22Rv1 (cell line): ENCODE measurements at regions not wholly inside any gene's neighbourhood (a gene's known extent, or its start where the extent isn't known, plus 50 kb on each side); places are given as distances from the start of the nearest gene placed in this dataset.

Experiments used
- H3K27ac ChIP-seq: fragments of 450-650 bp; 2 replicates; pipeline ENCODE4 v1.5.1; 2017
- ZFX ChIP-seq: fragments of 450-650 bp; IDR thresholded peaks from 2 replicates; pipeline ENCODE4 v1.6.1; 2017; ENCODE audit warnings: antibody characterized with exemption, borderline replicate concordance
- TF ChIP-seq, protein P1 (sequence below): fragments of 450-650 bp; IDR thresholded peaks from 2 replicates; pipeline ENCODE4 v1.5.1; 2017; ENCODE audit warnings: mild to moderate bottlenecking

DNA sequence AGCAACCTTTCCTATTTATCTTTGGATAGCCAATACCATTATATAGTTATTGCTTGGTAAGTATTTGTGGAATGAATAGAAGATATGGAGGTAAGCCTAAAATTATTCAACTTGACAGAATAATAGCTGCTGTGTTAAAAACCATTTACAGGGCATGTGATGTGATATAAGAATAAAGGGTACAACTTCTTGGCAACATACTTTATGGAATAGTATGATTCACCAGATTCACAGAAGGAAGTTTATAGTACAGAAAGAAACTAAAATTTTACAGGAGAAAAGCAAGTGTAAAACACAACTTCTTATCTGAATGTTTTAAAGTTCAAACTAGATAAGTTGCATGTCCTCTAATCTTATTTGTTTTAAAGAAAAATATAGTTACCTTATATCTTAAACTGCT, 186.4 kb upstream of the ZRANB2 start:
- no peak overlapping the region for H3K27ac ChIP-seq
- no peak for TF ChIP-seq ZFX
- TF ChIP-seq, protein P1, sequence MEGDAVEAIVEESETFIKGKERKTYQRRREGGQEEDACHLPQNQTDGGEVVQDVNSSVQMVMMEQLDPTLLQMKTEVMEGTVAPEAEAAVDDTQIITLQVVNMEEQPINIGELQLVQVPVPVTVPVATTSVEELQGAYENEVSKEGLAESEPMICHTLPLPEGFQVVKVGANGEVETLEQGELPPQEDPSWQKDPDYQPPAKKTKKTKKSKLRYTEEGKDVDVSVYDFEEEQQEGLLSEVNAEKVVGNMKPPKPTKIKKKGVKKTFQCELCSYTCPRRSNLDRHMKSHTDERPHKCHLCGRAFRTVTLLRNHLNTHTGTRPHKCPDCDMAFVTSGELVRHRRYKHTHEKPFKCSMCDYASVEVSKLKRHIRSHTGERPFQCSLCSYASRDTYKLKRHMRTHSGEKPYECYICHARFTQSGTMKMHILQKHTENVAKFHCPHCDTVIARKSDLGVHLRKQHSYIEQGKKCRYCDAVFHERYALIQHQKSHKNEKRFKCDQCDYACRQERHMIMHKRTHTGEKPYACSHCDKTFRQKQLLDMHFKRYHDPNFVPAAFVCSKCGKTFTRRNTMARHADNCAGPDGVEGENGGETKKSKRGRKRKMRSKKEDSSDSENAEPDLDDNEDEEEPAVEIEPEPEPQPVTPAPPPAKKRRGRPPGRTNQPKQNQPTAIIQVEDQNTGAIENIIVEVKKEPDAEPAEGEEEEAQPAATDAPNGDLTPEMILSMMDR = no peak

DNA sequence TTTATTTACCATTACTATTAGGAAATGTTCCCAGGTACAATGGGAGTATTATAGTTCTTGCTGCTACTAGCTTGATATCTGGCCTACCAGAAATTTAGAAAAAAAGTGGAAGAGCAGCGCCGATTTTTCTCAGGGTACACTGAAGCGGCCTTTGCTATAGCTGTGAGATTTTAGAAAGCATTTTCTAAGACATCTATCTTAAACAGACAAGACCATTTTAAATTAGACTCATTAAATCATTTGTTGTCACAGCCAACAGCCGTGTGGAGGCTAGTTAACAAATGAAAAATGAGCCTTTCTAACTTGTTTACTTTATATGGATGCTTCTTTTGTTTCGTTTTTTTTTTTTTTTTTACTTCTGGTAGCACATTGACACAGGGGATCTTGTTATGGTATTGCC, 183.2 kb upstream of the ZRANB2 start:
- no peak for TF ChIP-seq ZFX
- TF ChIP-seq, protein P1 = no peak
- H3K27ac ChIP-seq = no peak overlapping the region

DNA sequence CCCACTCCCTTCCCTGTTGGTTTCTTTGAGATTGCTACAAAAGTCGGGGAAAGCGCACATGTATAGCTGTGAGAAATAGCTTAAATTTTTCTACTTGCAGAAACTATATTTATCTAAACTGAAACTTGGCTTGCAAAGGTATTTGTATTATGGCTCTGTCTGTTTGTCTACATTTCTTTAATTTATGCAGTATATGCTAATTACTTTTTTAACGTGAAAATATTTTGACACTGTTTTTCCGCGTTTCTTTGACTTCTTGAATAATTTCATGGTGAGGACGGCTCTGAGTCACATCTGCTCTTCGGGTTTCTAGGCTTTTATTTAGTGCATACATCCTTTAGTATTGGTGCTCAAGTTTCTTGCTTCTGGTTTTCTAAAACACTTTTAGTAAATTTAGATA, 182.1 kb upstream of the ZRANB2 start:
- H3K27ac ChIP-seq = no peak overlapping the region

DNA sequence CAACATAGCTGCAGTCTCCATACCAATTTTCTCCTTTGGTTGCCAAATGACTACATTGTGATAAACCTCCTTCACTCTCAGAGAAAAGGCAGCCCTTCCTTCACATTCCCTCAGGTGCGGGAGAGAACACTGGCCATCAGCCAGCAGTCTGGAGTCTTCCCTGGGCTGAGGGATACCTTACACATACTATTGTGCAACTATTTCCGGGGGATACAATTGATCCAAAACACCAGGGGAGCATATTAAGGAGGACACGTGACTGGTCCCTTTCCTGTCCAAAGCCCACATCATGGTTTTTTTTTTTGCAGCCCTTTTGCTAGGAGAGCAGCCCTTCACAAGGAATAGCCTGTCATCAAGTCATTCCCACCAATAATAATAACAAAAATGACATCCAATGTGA, 172.1 kb upstream of the ZRANB2 start:
- TF ChIP-seq, protein P1 = no peak
- no peak for TF ChIP-seq ZFX
- H3K27ac ChIP-seq = no peak overlapping the region

More for the DNA sequence above, 182.1 kb upstream of the ZRANB2 start:
- TF ChIP-seq ZFX = no peak
- TF ChIP-seq, protein P1 = no peak

DNA sequence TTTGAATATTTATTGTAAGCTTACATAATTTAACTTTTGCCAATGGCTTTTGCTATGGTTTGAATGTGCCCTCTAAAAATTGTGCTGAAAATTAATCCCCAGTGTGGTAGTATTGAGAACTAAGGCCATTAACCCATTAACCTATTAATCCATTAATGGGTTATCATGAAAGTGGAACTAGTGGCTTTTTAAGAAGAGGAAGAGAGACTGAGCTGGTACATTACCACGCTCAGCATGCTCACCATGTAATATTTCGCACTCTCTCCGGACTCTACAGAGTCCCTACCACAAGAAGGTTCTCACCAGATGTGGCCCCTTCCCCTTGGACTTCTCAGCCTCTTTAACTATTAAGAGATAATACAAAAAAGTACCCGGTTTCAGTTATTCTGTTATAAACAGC, 164.4 kb upstream of the ZRANB2 start:
- H3K27ac ChIP-seq = no peak overlapping the region
- TF ChIP-seq ZFX = no peak
- TF ChIP-seq, protein P1 = no peak

DNA sequence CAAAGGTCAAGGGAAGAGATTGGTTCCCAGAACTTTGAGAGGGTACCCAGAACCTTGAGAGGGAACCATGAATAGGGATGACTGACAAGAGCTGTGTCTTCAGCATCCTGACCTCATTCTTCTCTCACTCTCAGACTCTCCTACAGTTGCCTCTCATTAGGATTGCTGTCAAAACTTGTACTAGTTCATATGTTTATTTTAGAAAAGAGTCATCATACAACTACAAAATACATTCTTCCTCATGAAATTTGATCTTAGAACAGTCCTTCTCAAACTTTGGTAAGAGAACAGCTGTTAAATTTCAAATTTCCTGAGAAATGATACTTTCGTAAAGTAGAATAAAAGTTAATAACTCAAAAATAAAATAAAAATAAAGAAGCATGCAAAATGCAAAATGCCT, 161.4 kb upstream of the ZRANB2 start:
- no peak overlapping the region for H3K27ac ChIP-seq
- TF ChIP-seq ZFX = no peak
- TF ChIP-seq, protein P1 = no peak

DNA sequence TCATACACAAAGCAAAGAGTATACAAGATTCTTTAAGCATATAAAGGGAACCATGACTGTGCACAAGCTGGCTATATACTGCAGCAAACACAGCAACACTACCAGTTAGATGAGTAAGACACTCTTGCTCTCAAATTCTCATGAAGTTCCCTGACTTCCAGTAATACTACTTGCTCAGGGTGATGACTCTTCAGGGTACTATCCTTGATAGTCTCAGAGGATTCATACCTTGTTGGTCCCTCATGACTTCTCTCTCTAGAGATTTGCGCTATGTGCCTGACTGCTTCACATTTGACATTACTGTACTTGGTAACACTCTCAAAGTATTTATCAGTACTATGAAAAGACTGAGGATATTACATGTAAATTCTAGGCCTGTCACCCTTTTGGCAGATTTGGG, 159.8 kb upstream of the ZRANB2 start:
- H3K27ac ChIP-seq = no peak overlapping the region
- TF ChIP-seq ZFX = no peak
- TF ChIP-seq, protein P1 = no peak
